Heart left ventricle (tissue), 13 donors: ENCODE measurements at regions not wholly inside any gene's neighbourhood (a gene's known extent, or its start where the extent isn't known, plus 50 kb on each side); places are given as distances from the start of the nearest gene placed in this dataset.

Experiments
- CTCF ChIP-seq, 12 donors: fragments of 200-600 bp; sonication (generic) in 4 of 12; IDR thresholded peaks; one replicate each; pipeline versions ENCODE4 v1.5.0 to v1.8.0; 2018 to 2022; ENCODE audit warnings: antibody characterized with exemption in 12 of 12, mild to moderate bottlenecking in 5 of 12
- POLR2A ChIP-seq, 2 donors: fragments of 450-650 bp; IDR thresholded peaks; one replicate each; pipeline ENCODE4 v1.6.1; 2017; ENCODE audit warnings: antibody characterized with exemption in 2 of 2, mild to moderate bottlenecking in 2 of 2, moderate library complexity in 2 of 2
- donor health status: ischemic (EF 13 %, LVEDD 7.1; RV severe dilation, severe dysfunction).
- donor health status: DM: no; HTN: yes; CAD: no.
- donor health status: DM: no; HTN: no; CAD: no.
- donor health status: ischemic (EF 25% LVEDD 6.9; RV normal size, moderate dysfunction).
- donor health status: ischemic (EF 25% LVEDD 5.7; RV mildly dilated, moderate dysfunction).
- donor health status: ischemic (EF 35%, LVEDD 5.7; RV mildly dilated, moderate dysfunction).
- donor health status: nonischemic (EF 11% LVEDD 7.7; RV severe dilation, severe dysfunction).
- donor health status: DM: yes; HTN: yes; CAD: no.
- donor health status: PGD.
- donor health status: ischemic (EF 29% LVEDD 5.4; RV normal size, mild dysfunction).
- donor health status: nonischemic (EF 23%, LVEDD 6.1; RV moderate dilation, normal function).

- TF ChIP-seq POLR2A (IDR thresholded peaks at IDR 0.05) = no peak
- TF ChIP-seq CTCF (IDR thresholded peaks at IDR 0.05) = no peak
Measured at GRCh38 chr1:30275926-30276764, 447.2 kb downstream of the MATN1 start.
